ENCODE measurements at regions not wholly inside any gene's neighbourhood (a gene's known extent, or its start where the extent isn't known, plus 50 kb on each side); places are given as distances from the start of the nearest gene placed in this dataset.

DNA sequence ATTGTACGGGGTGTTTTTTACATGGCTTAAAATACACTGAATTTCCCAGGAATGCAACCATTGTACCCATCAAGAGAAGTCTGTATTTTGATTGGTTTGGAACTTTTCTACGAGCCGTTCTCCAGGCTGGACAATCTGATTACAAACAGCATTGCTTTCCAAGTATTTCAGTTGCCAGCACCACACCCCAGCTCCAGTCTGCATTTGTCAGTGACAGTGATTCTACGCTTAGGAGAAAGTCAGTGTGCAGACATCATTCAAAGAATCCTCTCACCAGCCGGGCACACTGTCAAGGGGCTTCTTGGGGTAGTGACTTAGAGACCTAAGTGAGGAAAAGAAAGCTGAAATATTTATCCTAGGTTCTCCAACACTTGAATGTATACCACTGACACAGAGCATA is 194.1 kb downstream of the ANAPC1 start:
- no peak overlapping the region for H3K27ac Mint-ChIP-seq
- H3K36me3 Mint-ChIP-seq, result no peaks in the 10 kb centered on the region
- DNase-seq, result no peak
- peaks cover 10% of the 10 kb centered on the region for H3K27me3 Mint-ChIP-seq
- H3K4me3 Mint-ChIP-seq, result no peak overlapping the region
- ATAC-seq (ENCODE audit: low read depth), result no peak
- H3K4me1 Mint-ChIP-seq, result no peaks in the 10 kb centered on the region
- POLR2A ChIA-PET, result no interaction called here
- H3K9me3 Mint-ChIP-seq, result no peaks in the 10 kb centered on the region

- Mint-ChIP-seq H3K27ac (no peak overlapping the region), H3K4me3 (no peak overlapping the region), H3K27me3 (peaks cover 9% of the 10 kb centered on the region), H3K9me3 (peaks cover 1% of the 10 kb centered on the region), H3K4me1 (no peaks in the 10 kb centered on the region), H3K36me3 (no peaks in the 10 kb centered on the region)
- no peak for DNase-seq
- no peak for ATAC-seq (ENCODE audit: low read depth)
- POLR2A ChIA-PET, result no interaction called here
These were observed 192.7 kb downstream of the ANAPC1 start for GRCh38 chr2:111691164-111691875.

- no peak for DNase-seq
- H3K4me3 Mint-ChIP-seq, result no peak overlapping the region
- peaks cover 11% of the 10 kb centered on the region for H3K27me3 Mint-ChIP-seq
- POLR2A ChIA-PET, result no interaction called here
- peaks cover 1% of the 10 kb centered on the region for H3K9me3 Mint-ChIP-seq
- no peaks in the 10 kb centered on the region for H3K36me3 Mint-ChIP-seq
- H3K27ac Mint-ChIP-seq, result no peak overlapping the region
- no peak for ATAC-seq (ENCODE audit: low read depth)
- H3K4me1 Mint-ChIP-seq, result no peaks in the 10 kb centered on the region
These were observed 191.7 kb downstream of the ANAPC1 start for GRCh38 chr2:111692311-111692710.

DNA sequence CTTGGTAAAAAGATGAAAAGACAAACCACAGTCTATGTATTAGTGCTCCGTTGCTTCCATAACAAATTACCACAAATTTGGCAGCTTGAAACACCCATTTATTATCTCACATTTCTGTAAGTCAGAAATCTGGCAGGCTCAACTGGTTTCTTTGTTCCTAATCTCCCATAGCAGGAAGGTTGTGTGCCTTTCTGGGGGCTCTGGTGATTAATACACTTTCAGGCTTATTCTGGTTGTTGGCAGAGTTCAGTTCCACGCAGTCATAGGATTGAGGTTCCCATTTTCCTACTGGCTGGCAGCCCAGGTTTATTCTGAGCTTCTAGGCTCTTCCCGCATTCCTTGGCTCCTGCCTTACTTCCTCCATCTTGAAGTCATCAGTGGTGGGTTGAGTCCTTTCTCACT is 189.3 kb downstream of the ANAPC1 start:
- H3K4me1 Mint-ChIP-seq, result peaks cover 9% of the 10 kb centered on the region
- peaks cover 1% of the 10 kb centered on the region for H3K9me3 Mint-ChIP-seq
- H3K4me3 Mint-ChIP-seq, result no peak overlapping the region
- H3K27ac Mint-ChIP-seq, result no peak overlapping the region
- no peaks in the 10 kb centered on the region for H3K36me3 Mint-ChIP-seq
- H3K27me3 Mint-ChIP-seq, result peaks cover 11% of the 10 kb centered on the region
- DNase-seq (no peak), ATAC-seq (ENCODE audit: low read depth) (no peak)
- POLR2A ChIA-PET, result no interaction called here

DNA sequence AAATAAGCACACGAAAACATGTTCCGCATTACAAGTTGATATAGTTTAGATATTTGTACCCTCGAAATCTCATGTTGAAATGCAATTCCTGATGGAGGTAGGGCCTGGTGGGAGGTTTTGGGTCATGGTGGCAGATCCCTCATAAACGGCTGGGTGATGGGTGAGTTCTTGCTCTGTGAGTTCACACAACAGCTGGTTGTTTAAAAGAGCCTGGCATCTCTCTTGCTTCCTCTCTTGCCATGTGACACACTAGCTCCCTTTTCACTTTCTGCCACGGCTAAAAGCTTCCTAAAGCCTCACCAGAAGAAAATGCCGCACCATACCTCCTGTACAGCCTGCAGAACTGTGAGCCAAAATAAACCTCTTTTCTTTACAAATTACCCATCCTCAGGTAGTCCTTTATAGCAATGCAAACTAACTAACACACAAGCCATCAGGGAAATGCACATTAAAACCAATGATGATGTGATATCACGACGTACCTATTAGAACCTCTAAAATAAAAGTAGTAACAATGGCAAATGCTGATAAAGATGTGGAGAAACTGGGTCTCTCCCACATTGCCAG is 188.5 kb downstream of the ANAPC1 start:
- Mint-ChIP-seq H3K4me1 (peaks cover 9% of the 10 kb centered on the region), H3K27me3 (peaks cover 8% of the 10 kb centered on the region), H3K36me3 (no peaks in the 10 kb centered on the region), H3K4me3 (no peak overlapping the region), H3K9me3 (peaks cover 1% of the 10 kb centered on the region), H3K27ac (no peak overlapping the region)
- DNase-seq, result no peak
- no peak for ATAC-seq (ENCODE audit: low read depth)
- POLR2A ChIA-PET, result no interaction called here

DNA sequence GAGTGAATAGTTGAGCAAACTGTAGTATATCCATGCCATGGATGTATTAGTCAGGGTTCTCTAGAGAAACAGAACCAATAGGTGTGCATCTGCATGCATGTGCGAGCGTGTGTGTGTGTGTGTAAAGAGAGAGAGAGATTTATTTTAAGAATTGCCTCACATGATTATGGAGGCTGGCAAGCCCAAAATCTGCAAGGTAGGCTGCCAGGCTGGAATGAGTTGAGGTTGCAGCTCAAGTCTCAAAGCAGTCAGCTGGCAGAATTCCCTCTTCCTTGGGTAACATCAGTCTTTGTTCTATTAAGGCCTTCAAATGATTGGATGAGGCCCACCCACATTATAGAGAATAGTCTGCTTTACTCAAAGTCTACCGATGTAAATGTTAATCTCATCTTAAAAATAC is 187.8 kb downstream of the ANAPC1 start:
- peaks cover 8% of the 10 kb centered on the region for H3K27me3 Mint-ChIP-seq

DNA sequence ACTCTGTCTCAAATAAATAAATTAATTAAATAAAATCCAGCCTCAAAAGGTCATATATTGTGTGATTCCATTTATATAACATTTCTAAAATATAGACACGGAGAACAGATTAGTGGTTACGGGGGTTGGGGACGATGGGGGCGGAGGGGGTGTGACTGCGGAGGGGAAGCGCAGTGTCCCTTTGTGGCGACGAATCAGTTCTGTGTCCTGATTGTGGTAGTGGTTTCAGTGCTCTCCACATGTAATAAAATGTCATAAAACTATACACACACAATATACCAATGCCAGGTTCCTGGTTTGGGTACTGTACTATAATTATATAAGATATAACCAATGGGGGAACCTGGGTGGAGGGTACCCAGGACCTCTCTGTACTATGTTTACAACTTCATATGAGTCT is 186.4 kb downstream of the ANAPC1 start:
- ATAC-seq (ENCODE audit: low read depth), result no peak
- DNase-seq, result no peak
- H3K4me3 Mint-ChIP-seq, result no peak overlapping the region
- POLR2A ChIA-PET, result no interaction called here
- H3K27me3 Mint-ChIP-seq, result peaks cover 8% of the 10 kb centered on the region
- peaks cover 1% of the 10 kb centered on the region for H3K9me3 Mint-ChIP-seq
- H3K27ac Mint-ChIP-seq, result no peak overlapping the region
- no peaks in the 10 kb centered on the region for H3K36me3 Mint-ChIP-seq
- H3K4me1 Mint-ChIP-seq, result peaks cover 18% of the 10 kb centered on the region

More for the DNA sequence above, 187.8 kb downstream of the ANAPC1 start:
- Mint-ChIP-seq H3K4me1 (peaks cover 9% of the 10 kb centered on the region), H3K4me3 (no peak overlapping the region), H3K36me3 (no peaks in the 10 kb centered on the region), H3K9me3 (peaks cover 1% of the 10 kb centered on the region), H3K27ac (no peak overlapping the region)
- ATAC-seq (ENCODE audit: low read depth) (no peak), DNase-seq (no peak)
- POLR2A ChIA-PET, result no interaction called here

GRCh38 chr2:111698089-111698488 is 185.9 kb downstream of the ANAPC1 start:
- DNase-seq, result no peak
- H3K4me1 Mint-ChIP-seq, result peaks cover 19% of the 10 kb centered on the region
- no peak overlapping the region for H3K4me3 Mint-ChIP-seq
- ATAC-seq (ENCODE audit: low read depth), result no peak
- POLR2A ChIA-PET, result no interaction called here
- H3K27ac Mint-ChIP-seq, result no peak overlapping the region
- no peaks in the 10 kb centered on the region for H3K36me3 Mint-ChIP-seq
- peaks cover 1% of the 10 kb centered on the region for H3K9me3 Mint-ChIP-seq
- peaks cover 8% of the 10 kb centered on the region for H3K27me3 Mint-ChIP-seq

- ATAC-seq (ENCODE audit: low read depth) (peak; percentile 77), DNase-seq (peak; percentile 48)
- Mint-ChIP-seq H3K36me3 (no peaks in the 10 kb centered on the region), H3K4me3 (peak overlapping the region; percentile 51), H3K9me3 (peaks cover 1% of the 10 kb centered on the region), H3K27ac (peak overlapping the region; percentile 6), H3K4me1 (peaks cover 19% of the 10 kb centered on the region), H3K27me3 (peaks cover 5% of the 10 kb centered on the region)
- POLR2A ChIA-PET, result no interaction called here
These were observed 185.0 kb downstream of the ANAPC1 start for GRCh38 chr2:111698743-111699554.

DNA sequence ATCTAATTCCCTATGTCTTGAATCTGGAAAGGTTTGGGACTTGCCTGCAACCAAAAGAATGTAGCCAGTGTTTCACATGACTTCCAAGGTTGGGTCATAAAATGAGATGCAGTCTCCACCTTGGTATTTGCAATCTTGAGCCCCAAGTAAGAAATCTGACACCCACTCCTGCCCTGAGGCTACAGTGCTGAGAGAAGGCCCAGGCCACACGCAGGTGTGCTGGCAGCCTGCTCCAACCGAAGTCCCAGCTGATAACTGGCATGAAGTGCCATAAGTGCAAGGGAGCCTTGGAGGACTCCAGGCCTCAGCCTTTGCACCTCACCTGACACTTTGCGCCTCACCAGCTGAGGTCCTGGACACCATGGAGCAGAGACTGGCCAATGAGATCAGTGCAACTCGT is 182.7 kb downstream of the ANAPC1 start:
- no peak overlapping the region for H3K4me3 Mint-ChIP-seq
- H3K27me3 Mint-ChIP-seq, result peaks cover 2% of the 10 kb centered on the region
- DNase-seq, result no peak
- POLR2A ChIA-PET, result no interaction called here
- no peaks in the 10 kb centered on the region for H3K36me3 Mint-ChIP-seq
- no peak for ATAC-seq (ENCODE audit: low read depth)
- H3K9me3 Mint-ChIP-seq, result no peaks in the 10 kb centered on the region
- H3K27ac Mint-ChIP-seq, result no peak overlapping the region
- H3K4me1 Mint-ChIP-seq, result peaks cover 24% of the 10 kb centered on the region

DNA sequence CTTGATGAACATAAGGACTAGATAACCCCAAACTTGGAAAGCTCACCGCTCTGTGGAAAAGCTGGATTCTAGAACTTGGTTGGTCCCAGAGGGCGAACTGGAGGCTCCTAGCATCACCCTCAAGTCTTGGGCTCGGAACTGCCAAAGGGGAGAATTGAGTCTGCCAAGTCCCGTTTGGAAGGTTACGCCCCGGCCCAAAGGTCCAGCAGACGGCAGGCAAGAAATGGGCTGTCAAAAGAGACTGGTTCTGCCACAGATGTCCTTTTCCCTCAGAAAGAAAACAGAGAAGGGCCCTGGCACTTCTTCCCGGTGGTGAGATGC is 182.2 kb downstream of the ANAPC1 start:
- Mint-ChIP-seq H3K9me3 (no peaks in the 10 kb centered on the region), H3K27me3 (peaks cover 2% of the 10 kb centered on the region), H3K36me3 (no peaks in the 10 kb centered on the region), H3K27ac (no peak overlapping the region), H3K4me1 (peaks cover 24% of the 10 kb centered on the region), H3K4me3 (no peak overlapping the region)
- POLR2A ChIA-PET, result no interaction called here
- DNase-seq, result no peak
- ATAC-seq (ENCODE audit: low read depth), result no peak

DNA sequence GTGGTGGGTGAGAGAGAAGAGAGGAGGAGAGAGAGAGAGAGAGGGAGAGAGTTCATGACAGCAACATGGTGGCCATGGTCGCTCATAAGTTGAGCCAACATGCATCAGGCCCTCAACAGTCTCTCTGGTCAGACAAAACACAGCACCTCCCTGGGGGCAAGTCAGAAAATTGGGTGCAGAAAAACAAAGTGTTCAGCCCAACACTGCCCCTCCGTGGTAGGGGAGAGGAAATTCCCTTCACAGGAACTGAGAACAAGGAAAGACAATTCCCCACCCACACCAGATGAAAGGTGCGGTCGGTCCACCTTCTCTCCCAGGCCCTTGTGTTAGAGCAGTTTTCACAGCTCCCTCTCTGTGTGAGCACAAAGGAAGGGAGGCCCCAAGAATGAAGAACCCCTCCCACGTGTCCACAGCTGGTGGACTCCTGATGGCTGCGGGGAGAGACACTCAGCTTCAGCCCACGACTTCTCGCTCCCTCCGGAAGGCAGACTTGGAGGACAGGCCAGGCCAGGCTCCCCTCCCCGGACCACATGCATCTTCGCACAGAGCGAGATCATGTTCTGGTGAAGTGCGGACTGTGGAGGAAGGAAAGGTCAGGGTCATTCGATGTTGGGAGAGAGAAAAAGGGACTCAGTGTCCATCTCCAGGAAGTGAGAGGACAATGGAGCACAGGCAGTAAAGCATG is 181.7 kb downstream of the ANAPC1 start:
- Mint-ChIP-seq H3K4me1 (peaks cover 24% of the 10 kb centered on the region), H3K9me3 (no peaks in the 10 kb centered on the region), H3K36me3 (no peaks in the 10 kb centered on the region), H3K4me3 (no peak overlapping the region), H3K27me3 (no peaks in the 10 kb centered on the region), H3K27ac (no peak overlapping the region)
- peak; percentile 43 for ATAC-seq (ENCODE audit: low read depth)
- POLR2A ChIA-PET, result no interaction called here
- DNase-seq, result peak; percentile 57

- no peak for ATAC-seq (ENCODE audit: low read depth)
- POLR2A ChIA-PET, result no interaction called here
- Mint-ChIP-seq H3K4me1 (peaks cover 24% of the 10 kb centered on the region), H3K27me3 (peaks cover 3% of the 10 kb centered on the region), H3K36me3 (no peaks in the 10 kb centered on the region), H3K9me3 (no peaks in the 10 kb centered on the region), H3K27ac (no peak overlapping the region), H3K4me3 (no peak overlapping the region)
- DNase-seq, result no peak
These were observed 181.2 kb downstream of the ANAPC1 start for GRCh38 chr2:111702804-111703196.

DNA sequence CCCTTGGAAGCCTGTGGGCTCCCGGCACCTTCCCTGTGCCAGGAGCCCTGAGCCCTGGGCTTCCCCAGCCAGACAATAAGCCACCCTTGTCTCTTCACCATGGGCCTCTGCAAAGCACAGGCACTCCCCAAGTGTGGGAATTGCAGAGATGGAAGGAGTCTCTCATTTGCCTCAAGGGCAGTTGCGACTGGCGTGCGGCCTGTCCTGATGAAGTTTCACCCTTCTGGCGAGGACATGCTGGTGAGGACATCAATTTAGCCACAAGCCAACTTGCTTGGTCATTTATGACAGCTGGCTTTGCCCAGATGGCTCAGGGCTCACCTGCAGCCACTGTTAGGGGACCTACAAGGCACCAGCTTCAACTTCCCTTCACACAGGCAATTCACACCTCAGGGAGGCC is 180.2 kb downstream of the ANAPC1 start:
- no peak overlapping the region for H3K4me3 Mint-ChIP-seq
- POLR2A ChIA-PET, result no interaction called here
- H3K9me3 Mint-ChIP-seq, result no peaks in the 10 kb centered on the region
- peaks cover 9% of the 10 kb centered on the region for H3K27me3 Mint-ChIP-seq
- peaks cover 24% of the 10 kb centered on the region for H3K4me1 Mint-ChIP-seq
- H3K27ac Mint-ChIP-seq, result no peak overlapping the region
- DNase-seq (no peak), ATAC-seq (ENCODE audit: low read depth) (no peak)
- H3K36me3 Mint-ChIP-seq, result no peaks in the 10 kb centered on the region

Measured in activated naive CD8-positive, alpha-beta T cell treated with anti-CD3 and anti-CD28 coated beads, Interleukin-2, amount 10 ng/mL, durations not matched to agents 7 days and 5 days (primary cell).